ENCODE measurements at regions not wholly inside any gene's neighbourhood (a gene's known extent, or its start where the extent isn't known, plus 50 kb on each side); places are given as distances from the start of the nearest gene placed in this dataset.
"Not testable (repeated sequence)": the region's sequence is repeated elsewhere in the genome, so short reads cannot be mapped to it uniquely, and the experiment has no call there.

GRCh38 chr7:68162712-68163111 is 1166.1 kb downstream of the TYW1 start:
- DNase-seq (ENCODE audit: low read depth): no peak

- no peak for DNase-seq (ENCODE audit: low read depth)
Measured at GRCh38 chr7:68166525-68166924, 1169.9 kb downstream of the TYW1 start.

GRCh38 chr7:68173513-68173912 is 1176.9 kb downstream of the TYW1 start:
- no peak for DNase-seq (ENCODE audit: low read depth)

GRCh38 chr7:68176974-68177373 is 1180.3 kb downstream of the TYW1 start:
- peak; percentile 40 for DNase-seq (ENCODE audit: low read depth)

DNA sequence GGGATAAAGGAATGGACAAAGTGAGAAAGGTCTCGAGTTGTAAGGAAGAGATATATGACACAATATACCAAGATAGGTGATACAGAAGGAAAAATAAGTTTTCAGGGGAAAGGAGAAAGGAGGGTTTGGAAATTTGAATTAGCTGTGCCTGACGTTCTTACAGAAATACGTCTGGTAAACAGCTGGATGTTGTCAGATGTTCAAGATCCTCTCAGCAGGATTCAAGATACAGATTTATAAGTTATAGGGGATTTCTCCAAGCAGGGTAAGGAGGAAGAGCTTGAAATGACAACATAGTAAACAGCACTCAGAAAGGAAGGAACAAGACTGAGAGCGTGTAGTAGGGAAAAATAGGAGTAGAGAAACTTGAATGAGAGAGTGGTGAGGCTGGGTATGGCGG is 1184.1 kb downstream of the TYW1 start:
- DNase-seq (ENCODE audit: low read depth): peak; percentile 60

DNA sequence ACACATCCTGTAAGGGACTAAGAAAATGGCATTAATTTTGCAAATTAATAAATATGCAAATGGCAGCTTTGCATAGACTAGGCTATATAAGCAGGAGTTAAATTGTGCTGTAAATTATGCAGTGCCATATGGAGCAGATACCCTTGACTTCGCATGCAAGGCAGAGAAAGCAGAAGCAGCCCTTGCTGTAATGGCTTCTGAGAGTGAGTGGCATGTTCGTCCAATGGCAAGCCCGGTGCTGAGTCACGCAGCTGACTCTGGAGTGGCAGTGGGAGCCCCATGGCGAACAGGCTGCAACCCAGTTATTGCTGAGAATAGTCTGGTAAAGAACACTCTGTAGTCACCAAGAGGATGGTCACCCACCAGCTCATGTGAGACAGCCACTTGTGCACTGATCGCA is 1186.5 kb downstream of the TYW1 start:
- no peak for DNase-seq (ENCODE audit: low read depth)

DNA sequence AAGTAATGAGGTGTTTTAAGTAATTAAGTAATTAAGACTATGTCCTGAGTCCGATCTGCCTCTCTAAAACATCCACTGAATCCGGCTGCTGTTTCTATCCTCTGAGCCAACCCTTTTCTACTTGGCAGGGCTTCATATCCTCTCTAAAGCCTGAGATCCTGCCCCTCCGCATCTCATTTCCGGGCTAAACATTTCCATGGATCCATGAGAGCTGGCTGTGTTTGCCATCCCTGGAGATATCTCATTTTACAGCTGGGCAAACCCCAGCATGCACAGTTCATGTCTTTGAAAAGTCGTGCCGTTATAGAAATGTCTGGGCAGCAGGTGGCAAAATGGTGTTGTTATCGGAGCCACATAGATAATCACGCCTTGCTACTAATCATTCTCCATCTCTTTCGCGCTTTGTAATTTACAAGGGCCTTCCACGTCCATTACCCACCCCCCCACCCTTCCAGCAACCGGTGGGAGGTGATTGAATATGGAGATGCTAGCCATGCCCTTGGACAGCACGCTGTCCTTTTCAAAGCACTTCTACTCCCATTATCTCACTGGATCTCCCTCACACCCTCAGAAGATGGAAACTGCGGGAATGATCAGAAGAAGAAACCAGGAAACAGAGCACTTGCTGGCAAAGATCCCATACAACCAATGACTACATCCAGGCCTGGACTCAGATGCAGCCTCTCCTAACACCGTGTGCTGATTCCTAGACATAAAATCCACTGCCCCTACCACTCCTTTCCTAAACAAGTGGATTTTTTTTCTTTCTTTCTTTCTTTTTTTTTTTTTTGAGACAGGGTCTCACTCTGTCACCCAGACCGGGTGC is 1189.2 kb downstream of the TYW1 start:
- DNase-seq (ENCODE audit: low read depth): peak; percentile 61

GRCh38 chr7:68187532-68187931 is 1190.9 kb downstream of the TYW1 start:
- DNase-seq (ENCODE audit: low read depth): no peak

DNA sequence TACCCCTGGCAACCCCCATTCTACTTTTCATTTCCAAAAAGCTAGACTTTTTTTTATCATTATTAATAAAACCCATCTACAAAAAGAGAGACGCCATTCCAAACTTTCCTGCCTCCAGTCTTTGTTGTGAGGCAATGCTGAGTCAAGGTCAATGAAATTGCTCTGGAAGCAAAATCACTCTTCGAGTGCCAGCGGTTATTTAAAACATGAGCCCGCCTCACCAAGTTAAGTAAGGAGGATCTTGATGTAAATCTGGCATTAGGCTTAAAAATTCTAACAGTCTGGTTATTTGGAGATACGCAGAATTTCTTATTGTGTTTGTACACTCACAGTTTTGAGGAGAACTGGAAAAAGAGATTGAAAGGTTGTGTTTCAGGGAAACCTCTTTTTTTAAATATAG is 1196.3 kb downstream of the TYW1 start:
- no peak for DNase-seq (ENCODE audit: low read depth)

GRCh38 chr7:68195642-68196041 is 1199.0 kb downstream of the TYW1 start:
- DNase-seq (ENCODE audit: low read depth): not testable (repeated sequence)

DNA sequence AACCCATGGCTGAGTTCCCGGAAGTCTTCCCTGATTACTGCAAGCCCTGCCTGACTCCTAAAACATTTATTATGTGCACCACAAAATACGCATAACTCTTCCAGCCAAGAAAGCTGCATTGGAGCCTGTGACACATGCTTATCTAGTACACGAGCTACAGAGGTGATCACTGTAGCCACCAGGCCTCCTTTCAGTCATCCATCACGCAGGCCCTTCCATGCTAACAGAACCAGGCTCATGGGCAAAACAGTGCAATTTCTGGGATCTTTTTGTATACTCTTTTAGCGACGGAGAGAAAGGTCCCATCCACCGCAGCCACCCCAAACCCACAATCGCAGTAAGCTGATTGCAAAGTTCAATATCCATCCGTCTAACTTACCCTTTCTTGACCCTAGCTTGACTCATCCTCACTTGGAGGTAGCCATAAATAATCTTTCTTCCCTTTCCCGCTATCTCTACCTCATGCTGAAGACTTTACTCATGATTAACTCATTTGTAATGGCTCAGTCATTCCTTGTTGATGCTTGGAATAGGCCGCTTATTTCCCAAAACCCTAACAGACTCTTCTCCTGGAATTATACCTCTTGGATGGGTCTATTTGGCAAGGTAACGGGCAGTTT is 1203.5 kb downstream of the TYW1 start:
- no peak for DNase-seq (ENCODE audit: low read depth)

- no peak for DNase-seq (ENCODE audit: low read depth)
Measured at GRCh38 chr7:68203251-68203650, 1206.6 kb downstream of the TYW1 start.

GRCh38 chr7:68205826-68206225 is 1209.2 kb downstream of the TYW1 start:
- DNase-seq (ENCODE audit: low read depth): no peak

- no peak for DNase-seq (ENCODE audit: low read depth)
Measured at GRCh38 chr7:68206946-68207485, 1210.4 kb downstream of the TYW1 start.

DNA sequence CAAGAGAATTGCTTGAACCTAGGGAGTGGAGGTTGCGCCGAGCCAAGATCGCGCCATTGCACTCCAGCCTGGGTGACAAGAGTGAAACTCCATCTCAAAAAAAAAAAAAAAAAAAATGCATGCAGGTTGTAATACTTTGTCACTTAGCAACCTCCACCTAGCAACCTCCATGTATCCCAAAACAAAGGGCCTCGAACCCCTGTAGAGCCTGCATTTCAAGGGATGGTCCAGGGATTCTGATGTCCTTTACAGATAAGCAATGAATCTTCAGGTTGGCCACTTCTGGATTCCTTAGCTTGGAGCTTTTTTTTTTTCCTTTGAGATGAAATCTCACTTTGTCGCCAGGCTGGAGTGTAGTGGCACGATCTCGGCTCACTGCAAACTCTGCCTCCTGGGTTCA is 1211.0 kb downstream of the TYW1 start:
- DNase-seq (ENCODE audit: low read depth): no peak

DNA sequence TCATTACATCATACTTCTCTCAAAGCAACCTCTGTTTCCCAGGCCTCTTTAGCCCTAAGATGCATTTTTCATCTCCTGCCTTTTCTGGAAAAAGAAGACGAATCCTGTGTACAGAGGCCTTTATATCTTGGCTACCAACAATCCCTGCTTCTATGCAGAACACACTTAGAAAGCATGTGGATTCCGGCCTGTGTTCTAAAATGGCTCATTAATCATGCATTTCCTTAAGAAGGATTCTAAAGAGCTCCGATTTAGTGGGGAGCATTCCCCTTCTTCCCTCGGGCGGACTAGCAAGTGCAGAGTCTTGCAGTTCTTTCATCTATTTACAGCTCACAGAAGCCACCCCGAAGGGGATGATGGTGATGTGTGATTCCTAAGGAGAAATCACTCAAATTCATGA is 1212.9 kb downstream of the TYW1 start:
- DNase-seq (ENCODE audit: low read depth): no peak

DNA sequence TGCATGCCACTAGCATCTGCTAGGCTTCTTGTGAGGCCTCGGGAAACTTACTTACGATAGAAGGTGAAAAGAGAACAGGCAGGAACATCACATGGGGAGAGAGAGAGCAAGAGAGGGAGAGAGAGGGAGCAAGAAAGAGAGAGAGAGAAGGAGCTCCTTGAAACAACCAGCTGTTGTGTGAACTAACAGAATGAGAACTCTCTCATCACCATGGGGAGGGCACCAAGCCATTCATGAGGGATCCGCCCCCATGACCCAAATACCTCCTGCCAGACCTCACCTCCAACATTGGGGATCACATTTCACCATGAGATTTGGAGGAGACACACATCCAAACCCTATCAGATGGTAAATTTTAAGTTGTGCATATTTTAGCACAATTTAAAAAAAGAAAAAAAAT is 1217.2 kb downstream of the TYW1 start:
- DNase-seq (ENCODE audit: low read depth): no peak

DNA sequence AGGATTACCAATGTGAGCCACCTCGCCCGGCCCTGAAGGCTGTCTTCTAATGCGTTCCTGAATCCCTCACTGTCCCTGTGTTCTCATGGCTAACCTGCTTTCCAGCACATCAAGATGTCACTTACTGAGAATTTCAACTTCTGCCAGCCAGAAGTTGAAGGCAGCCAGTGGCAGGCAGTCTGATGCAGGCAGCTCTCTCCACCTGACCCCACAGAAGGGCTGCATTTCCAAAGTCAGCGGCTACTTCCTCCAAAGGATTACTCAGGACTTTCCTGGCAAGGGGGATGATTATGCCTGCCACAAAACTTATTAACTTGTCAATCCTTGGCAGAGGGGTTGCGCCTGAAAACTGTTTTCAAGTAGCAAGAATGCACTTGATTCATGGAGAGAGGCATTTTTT is 1219.4 kb downstream of the TYW1 start:
- DNase-seq (ENCODE audit: low read depth): no peak

- no peak for DNase-seq (ENCODE audit: low read depth)
Measured at GRCh38 chr7:68217426-68217825, 1220.8 kb downstream of the TYW1 start.

- DNase-seq (ENCODE audit: low read depth): no peak
Measured at GRCh38 chr7:68218461-68218860, 1221.8 kb downstream of the TYW1 start.

DNA sequence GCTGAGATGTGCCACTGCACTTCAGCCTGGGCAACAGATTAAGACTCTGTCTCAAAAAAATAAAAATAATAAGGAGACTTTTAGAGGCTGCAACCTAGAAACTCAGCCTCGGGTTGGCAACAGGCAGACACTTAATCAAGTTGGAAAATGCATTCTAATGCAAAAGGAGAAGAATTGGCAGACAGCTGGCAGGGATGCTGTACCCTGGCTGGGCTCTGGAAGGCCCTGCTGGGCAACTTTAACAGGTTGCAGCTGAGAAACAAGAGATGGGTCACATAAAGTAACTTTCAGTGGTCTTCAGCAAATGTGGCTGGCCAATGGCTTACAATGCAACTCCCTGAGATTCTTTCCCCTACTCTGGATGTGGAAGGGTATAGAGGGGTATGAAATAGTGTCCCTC is 1225.7 kb downstream of the TYW1 start:
- no peak for DNase-seq (ENCODE audit: low read depth)

GRCh38 chr7:68224041-68224741 is 1227.6 kb downstream of the TYW1 start:
- DNase-seq (ENCODE audit: low read depth): no peak

GRCh38 chr7:68231011-68231410 is 1234.4 kb downstream of the TYW1 start:
- DNase-seq (ENCODE audit: low read depth): not testable (repeated sequence)

All from forelimb muscle (tissue), 1 donor.